Choroid plexus epithelial cell (primary cell): ENCODE measurements at regions not wholly inside any gene's neighbourhood (a gene's known extent, or its start where the extent isn't known, plus 50 kb on each side); places are given as distances from the start of the nearest gene placed in this dataset.

ENCODE experiments used
- DNase-seq: peaks from one replicate; pipeline ENCODE4 v3.0.0-alpha.2; 2010; ENCODE audit warnings: low read depth
- H3K4me3 ChIP-seq: 2 replicates; pipeline ENCODE4 v1.5.1; 2011; ENCODE audit warnings: low read depth, mild to moderate bottlenecking, control low read depth, low read length, moderate library complexity
- CTCF ChIP-seq: conservative IDR thresholded peaks from 2 replicates; pipeline ENCODE4 v1.5.1; 2011; ENCODE audit warnings: low read depth, mild to moderate bottlenecking, control low read depth, inconsistent platforms, low read length, moderate library complexity

GRCh38 chr17:36702636-36703035 lies 101.3 kb downstream of the MRM1 start:
- no peak for DNase-seq
- TF ChIP-seq CTCF, result no peak
- H3K4me3 ChIP-seq, result no peak overlapping the region

- H3K4me3 ChIP-seq, result no peak overlapping the region
- DNase-seq, result peak; percentile 37
- no peak for TF ChIP-seq CTCF
Measured at GRCh38 chr17:36703860-36704266, 102.5 kb downstream of the MRM1 start.

- no peak overlapping the region for H3K4me3 ChIP-seq
- TF ChIP-seq CTCF, result no peak
- no peak for DNase-seq
Measured at GRCh38 chr17:36705283-36705795, 104.0 kb downstream of the MRM1 start.

DNA sequence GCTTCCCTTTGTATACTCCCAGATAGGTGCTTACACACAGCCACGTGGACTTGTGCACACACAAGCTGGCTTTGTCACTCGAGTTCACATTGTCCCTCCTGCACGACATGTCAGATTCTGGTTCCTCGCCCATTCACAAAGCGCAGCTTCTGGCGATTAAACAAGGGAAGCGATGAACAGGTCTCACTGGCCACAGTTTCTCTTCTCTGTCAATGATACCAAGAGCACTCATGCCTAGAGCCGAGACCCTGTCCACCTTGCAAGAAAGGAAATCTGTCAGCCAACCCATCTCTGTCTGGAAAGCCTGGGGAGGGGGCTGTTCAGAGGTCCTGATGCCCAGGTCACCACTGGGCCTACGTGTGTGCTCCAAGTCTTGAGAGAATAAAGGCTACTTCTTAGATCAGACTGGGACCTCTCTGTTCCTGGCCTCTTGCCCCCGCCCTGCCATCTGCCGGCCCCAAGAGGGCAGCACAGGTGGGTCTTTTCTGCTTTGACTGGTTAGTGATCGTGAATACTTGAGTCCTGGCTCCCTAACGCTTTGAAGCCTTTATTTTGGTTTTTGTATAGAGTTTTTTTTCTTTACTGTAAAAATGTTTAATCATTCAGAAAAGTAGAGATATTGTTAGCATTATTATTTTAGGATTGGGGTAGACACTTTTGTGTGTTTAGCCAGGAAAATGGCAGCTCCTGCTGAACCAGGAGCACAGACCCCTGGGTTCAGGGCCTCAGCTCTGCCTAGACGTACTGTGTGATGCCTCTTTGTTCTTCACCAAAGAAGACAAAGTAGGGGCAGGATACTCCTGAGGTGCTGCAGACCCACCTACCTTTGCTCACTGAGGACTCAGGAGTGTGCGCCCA lies 104.7 kb downstream of the MRM1 start:
- H3K4me3 ChIP-seq, result no peak overlapping the region
- TF ChIP-seq CTCF, result peak; percentile 60
- DNase-seq, result peak; percentile 34

DNA sequence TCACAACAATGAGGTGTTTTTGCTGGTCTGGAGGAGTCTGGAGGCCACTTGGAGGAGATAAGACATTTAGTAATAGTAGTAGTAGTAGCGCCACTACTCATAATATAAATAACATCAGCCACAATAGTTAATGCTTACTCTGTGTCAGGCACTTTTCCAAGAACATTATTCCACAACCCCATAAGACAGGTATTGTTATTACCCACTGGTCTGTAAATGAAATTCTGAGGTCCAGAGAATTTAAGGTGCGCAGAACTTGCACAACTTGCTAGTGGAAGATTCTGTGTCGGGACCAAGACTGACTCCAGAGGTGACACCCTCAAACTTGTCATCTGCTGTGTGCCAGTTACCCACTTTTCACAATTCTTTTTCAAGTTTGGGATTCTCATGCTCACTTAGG lies 106.5 kb downstream of the MRM1 start:
- H3K4me3 ChIP-seq, result no peak overlapping the region
- DNase-seq, result no peak
- no peak for TF ChIP-seq CTCF

GRCh38 chr17:36714789-36715188 lies 113.4 kb downstream of the MRM1 start:
- DNase-seq, result no peak
- TF ChIP-seq CTCF, result no peak
- no peak overlapping the region for H3K4me3 ChIP-seq

DNA sequence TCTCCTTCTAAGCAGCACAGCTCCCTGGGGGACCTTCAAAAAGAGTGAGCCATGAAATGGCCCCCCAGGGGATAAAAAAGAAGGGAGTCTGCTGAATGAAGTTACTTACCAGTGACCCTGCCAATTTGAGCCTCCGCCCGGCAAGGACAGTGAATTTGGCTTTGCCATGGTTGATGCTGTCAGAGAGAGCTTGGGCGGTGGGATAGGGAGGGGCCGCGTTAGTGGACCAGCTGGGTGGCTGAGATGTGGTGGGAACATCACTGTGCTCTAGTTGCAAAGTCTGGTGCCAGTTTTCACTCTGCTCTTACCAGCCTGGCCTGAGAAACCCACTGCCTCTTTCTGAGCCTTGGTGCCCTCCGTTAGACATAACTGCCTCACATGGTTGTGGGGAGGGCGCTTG lies 114.6 kb downstream of the MRM1 start:
- H3K4me3 ChIP-seq, result no peak overlapping the region
- TF ChIP-seq CTCF, result no peak
- DNase-seq, result no peak
